ENCODE measurements at regions not wholly inside any gene's neighbourhood (a gene's known extent, or its start where the extent isn't known, plus 50 kb on each side); places are given as distances from the start of the nearest gene placed in this dataset.

GRCh38 chr5:50984640-50985039 is 318.2 kb downstream of the PARP8 start:
- no peak for ATAC-seq
- Histone ChIP-seq H3K9ac (ENCODE audit: control insufficient read depth, insufficient read depth, low read length) (no peak overlapping the region), H3K4me2 (ENCODE audit: control insufficient read depth, insufficient read depth) (no peak overlapping the region), H3K79me2 (ENCODE audit: control insufficient read depth, insufficient read depth, low read length) (no peaks in the 10 kb centered on the region), H3K27ac (ENCODE audit: control insufficient read depth, insufficient read depth) (no peak overlapping the region), H3K36me3 (ENCODE audit: control insufficient read depth in 2 of 2, insufficient read depth in 2 of 2, low read length in 1 of 2) (no peaks in the 10 kb centered on the region), H3K27me3 (replicated peaks in 1 of 2; ENCODE audit: control insufficient read depth in 2 of 2, insufficient read depth in 2 of 2, low read length in 1 of 2) (no peaks in the 10 kb centered on the region), H3K4me1 (ENCODE audit: control insufficient read depth, insufficient read depth, low read length) (no peaks in the 10 kb centered on the region), H3K9me3 (replicated peaks; ENCODE audit: control insufficient read depth, insufficient read depth, low read length) (no peaks in the 10 kb centered on the region), H4K20me1 (ENCODE audit: control insufficient read depth, insufficient read depth) (no peaks in the 10 kb centered on the region), H3K4me3 (no peak overlapping the region), H2AFZ (ENCODE audit: control insufficient read depth, low read depth, low read length) (no peak overlapping the region)
- FAIRE-seq, result no peak
- in situ Hi-C loops (cut with MboI), result no loop called here
- POLR2A ChIA-PET, result no interaction called here
- WGBS (ENCODE audit: insufficient coverage, insufficient replicate concordance, low lambda C conversion rate, missing lambda C conversion rate), result 22% methylated on average over 2 of the region's 2 CpGs
- RAD21 ChIA-PET (ENCODE audit: unreplicated experiment), result interaction anchor here (0.6 kb wide), 1 partner anchor 57 kb away, joined by 5 read pairs; no protein-coding TSS in a partner anchor
- SMC1A ChIA-PET (ENCODE audit: uncharacterized antibody, unreplicated experiment), result interaction anchor here (2.1 kb wide), 1 partner anchor 18 kb away, joined by 8 read pairs; no protein-coding TSS in a partner anchor
- DNase-seq (ENCODE audit: low read depth, low spot score), result no peak
- no TSS peak for BruUV-seq (replicated peaks)
- intact Hi-C loops (cut with micrococcal nuclease; ENCODE audit: unreplicated experiment), result no loop called here
- CTCF ChIA-PET, result interaction anchor here (1.8 to 2.4 kb wide), 2 partner anchors 20 to 21 kb away, joined by 5 to 10 read pairs; no protein-coding TSS in a partner anchor
- TF ChIP-seq, protein P1, sequence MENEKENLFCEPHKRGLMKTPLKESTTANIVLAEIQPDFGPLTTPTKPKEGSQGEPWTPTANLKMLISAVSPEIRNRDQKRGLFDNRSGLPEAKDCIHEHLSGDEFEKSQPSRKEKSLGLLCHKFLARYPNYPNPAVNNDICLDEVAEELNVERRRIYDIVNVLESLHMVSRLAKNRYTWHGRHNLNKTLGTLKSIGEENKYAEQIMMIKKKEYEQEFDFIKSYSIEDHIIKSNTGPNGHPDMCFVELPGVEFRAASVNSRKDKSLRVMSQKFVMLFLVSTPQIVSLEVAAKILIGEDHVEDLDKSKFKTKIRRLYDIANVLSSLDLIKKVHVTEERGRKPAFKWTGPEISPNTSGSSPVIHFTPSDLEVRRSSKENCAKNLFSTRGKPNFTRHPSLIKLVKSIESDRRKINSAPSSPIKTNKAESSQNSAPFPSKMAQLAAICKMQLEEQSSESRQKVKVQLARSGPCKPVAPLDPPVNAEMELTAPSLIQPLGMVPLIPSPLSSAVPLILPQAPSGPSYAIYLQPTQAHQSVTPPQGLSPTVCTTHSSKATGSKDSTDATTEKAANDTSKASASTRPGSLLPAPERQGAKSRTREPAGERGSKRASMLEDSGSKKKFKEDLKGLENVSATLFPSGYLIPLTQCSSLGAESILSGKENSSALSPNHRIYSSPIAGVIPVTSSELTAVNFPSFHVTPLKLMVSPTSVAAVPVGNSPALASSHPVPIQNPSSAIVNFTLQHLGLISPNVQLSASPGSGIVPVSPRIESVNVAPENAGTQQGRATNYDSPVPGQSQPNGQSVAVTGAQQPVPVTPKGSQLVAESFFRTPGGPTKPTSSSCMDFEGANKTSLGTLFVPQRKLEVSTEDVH (IDR thresholded peaks at IDR 0.05; ENCODE audit: low read depth, partially characterized antibody), result no peak
- peak; percentile 39 for TF ChIP-seq MEF2B (IDR thresholded peaks at IDR 0.05; ENCODE audit: partially characterized antibody, poor library complexity, severe bottlenecking)

DNA sequence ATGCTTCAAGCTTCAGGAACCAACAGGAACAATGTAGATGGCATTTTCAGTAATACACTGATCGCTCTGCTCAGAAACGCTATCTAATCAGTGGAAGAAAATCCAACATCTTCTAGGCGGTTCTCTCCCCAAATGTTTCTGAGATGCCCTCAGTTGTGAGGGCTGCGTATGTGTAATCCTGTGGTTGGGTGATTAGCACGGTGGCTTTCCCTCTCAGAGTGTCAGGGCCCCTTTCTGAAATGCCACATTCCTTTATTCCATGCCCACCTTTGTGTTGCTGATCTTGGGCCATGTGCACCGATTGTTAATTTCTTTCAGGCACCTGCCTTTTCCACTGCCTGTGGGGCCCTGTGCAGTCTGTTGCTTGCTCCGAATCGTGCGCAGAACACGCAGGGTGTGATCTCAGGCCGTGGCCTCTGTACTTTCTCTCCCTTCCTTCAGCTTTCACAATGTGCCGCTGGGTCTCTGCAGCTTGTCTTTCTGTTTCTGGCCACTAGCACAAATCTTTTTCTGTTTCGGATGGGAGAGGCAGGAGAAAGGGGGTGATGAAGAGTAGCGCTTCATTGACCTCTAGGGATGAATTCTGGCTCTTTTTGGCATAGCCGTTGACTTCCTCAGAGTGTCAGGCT is 324.0 kb downstream of the PARP8 start:
- ChIA-PET CTCF (interaction anchor here (1.3 kb wide), 1 partner anchor 27 kb away, joined by 4 read pairs; no protein-coding TSS in a partner anchor), RAD21 (ENCODE audit: unreplicated experiment) (no interaction called here), POLR2A (no interaction called here), SMC1A (ENCODE audit: uncharacterized antibody, unreplicated experiment) (no interaction called here)
- H3K79me2 ChIP-seq (ENCODE audit: control insufficient read depth, insufficient read depth, low read length), result no peaks in the 10 kb centered on the region
- H3K9ac ChIP-seq (ENCODE audit: control insufficient read depth, insufficient read depth, low read length), result no peak overlapping the region
- no peak overlapping the region for H2AFZ ChIP-seq (ENCODE audit: control insufficient read depth, low read depth, low read length)
- intact Hi-C loops (cut with micrococcal nuclease; ENCODE audit: unreplicated experiment) (no loop called here), in situ Hi-C loops (cut with MboI) (no loop called here)
- no peaks in the 10 kb centered on the region for H4K20me1 ChIP-seq (ENCODE audit: control insufficient read depth, insufficient read depth)
- no peak for DNase-seq (ENCODE audit: low read depth, low spot score)
- H3K27me3 ChIP-seq (replicated peaks in 1 of 2; ENCODE audit: control insufficient read depth in 2 of 2, insufficient read depth in 2 of 2, low read length in 1 of 2), result no peaks in the 10 kb centered on the region
- ATAC-seq, result no peak
- 52% methylated on average over 15 of the region's 15 CpGs for WGBS (ENCODE audit: insufficient coverage, insufficient replicate concordance, low lambda C conversion rate, missing lambda C conversion rate)
- no peaks in the 10 kb centered on the region for H3K4me1 ChIP-seq (ENCODE audit: control insufficient read depth, insufficient read depth, low read length)
- H3K4me3 ChIP-seq, result no peak overlapping the region
- no peak for FAIRE-seq
- no peak overlapping the region for H3K4me2 ChIP-seq (ENCODE audit: control insufficient read depth, insufficient read depth)
- H3K27ac ChIP-seq (ENCODE audit: control insufficient read depth, insufficient read depth), result no peak overlapping the region
- BruUV-seq (replicated peaks), result no TSS peak
- no peaks in the 10 kb centered on the region for H3K36me3 ChIP-seq (ENCODE audit: control insufficient read depth in 2 of 2, insufficient read depth in 2 of 2, low read length in 1 of 2)
- H3K9me3 ChIP-seq (replicated peaks; ENCODE audit: control insufficient read depth, insufficient read depth, low read length), result no peaks in the 10 kb centered on the region
- no peak for TF ChIP-seq ZNF207 (IDR thresholded peaks at IDR 0.05; ENCODE audit: borderline replicate concordance)
- TF ChIP-seq, protein P2, sequence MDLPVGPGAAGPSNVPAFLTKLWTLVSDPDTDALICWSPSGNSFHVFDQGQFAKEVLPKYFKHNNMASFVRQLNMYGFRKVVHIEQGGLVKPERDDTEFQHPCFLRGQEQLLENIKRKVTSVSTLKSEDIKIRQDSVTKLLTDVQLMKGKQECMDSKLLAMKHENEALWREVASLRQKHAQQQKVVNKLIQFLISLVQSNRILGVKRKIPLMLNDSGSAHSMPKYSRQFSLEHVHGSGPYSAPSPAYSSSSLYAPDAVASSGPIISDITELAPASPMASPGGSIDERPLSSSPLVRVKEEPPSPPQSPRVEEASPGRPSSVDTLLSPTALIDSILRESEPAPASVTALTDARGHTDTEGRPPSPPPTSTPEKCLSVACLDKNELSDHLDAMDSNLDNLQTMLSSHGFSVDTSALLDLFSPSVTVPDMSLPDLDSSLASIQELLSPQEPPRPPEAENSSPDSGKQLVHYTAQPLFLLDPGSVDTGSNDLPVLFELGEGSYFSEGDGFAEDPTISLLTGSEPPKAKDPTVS (IDR thresholded peaks at IDR 0.05; ENCODE audit: low read depth, low read length), result no peak
- no peak for TF ChIP-seq CREB1 (IDR thresholded peaks at IDR 0.05; ENCODE audit: low read depth)
- TF ChIP-seq HDAC6 (IDR thresholded peaks at IDR 0.05; ENCODE audit: unreplicated experiment), result no peak
- TF ChIP-seq NFYA (IDR thresholded peaks at IDR 0.05; ENCODE audit: borderline replicate concordance, low read depth, low read length), result no peak
- no peak for TF ChIP-seq E4F1 (IDR thresholded peaks at IDR 0.05; ENCODE audit: borderline replicate concordance, partially characterized antibody)

Data from GM12878 (cell line).